GM18508 (cell line): ENCODE measurements at regions not wholly inside any gene's neighbourhood (a gene's known extent, or its start where the extent isn't known, plus 50 kb on each side); places are given as distances from the start of the nearest gene placed in this dataset.
"Not testable (repeated sequence)": the region's sequence is repeated elsewhere in the genome, so short reads cannot be mapped to it uniquely, and the experiment has no call there.

Source experiments
- ATAC-seq: cut with Tn5 transposase; IDR thresholded peaks from one replicate; pipeline ENCODE4 v1.9.1; 2021; ENCODE audit warnings: moderate number of reproducible peaks; ENCODE audit not compliant: insufficient read depth, unreplicated experiment

- ATAC-seq, result no peak
Measured at GRCh38 chr15:26197719-26198118, 334.6 kb upstream of the ATP10A start.

- ATAC-seq, result no peak
Measured at GRCh38 chr15:26197060-26197459, 333.9 kb upstream of the ATP10A start.

- ATAC-seq, result no peak
Measured at GRCh38 chr15:26191193-26191592, 328.1 kb upstream of the ATP10A start.

GRCh38 chr15:26186138-26186537 lies 323.0 kb upstream of the ATP10A start:
- ATAC-seq, result not testable (repeated sequence)

- no peak for ATAC-seq
Measured at GRCh38 chr15:26182441-26182840, 319.3 kb upstream of the ATP10A start.

- no peak for ATAC-seq
Measured at GRCh38 chr15:26179906-26180305, 316.8 kb upstream of the ATP10A start.

- ATAC-seq, result no peak
Measured at GRCh38 chr15:26178640-26179220, 315.6 kb upstream of the ATP10A start.

- no peak for ATAC-seq
Measured at GRCh38 chr15:26177816-26178215, 314.7 kb upstream of the ATP10A start.

- ATAC-seq, result no peak
Measured at GRCh38 chr15:26176831-26177230, 313.7 kb upstream of the ATP10A start.

- ATAC-seq, result no peak
Measured at GRCh38 chr15:26171266-26171665, 308.1 kb upstream of the ATP10A start.

- ATAC-seq, result no peak
Measured at GRCh38 chr15:26166429-26166828, 303.3 kb upstream of the ATP10A start.

- no peak for ATAC-seq
Measured at GRCh38 chr15:26165546-26165945, 302.4 kb upstream of the ATP10A start.

- ATAC-seq, result no peak
Measured at GRCh38 chr15:26160343-26160742, 297.2 kb upstream of the ATP10A start.

- ATAC-seq, result no peak
Measured at GRCh38 chr15:26158176-26158575, 295.0 kb upstream of the ATP10A start.

GRCh38 chr15:26157081-26157480 lies 294.0 kb upstream of the ATP10A start:
- no peak for ATAC-seq

GRCh38 chr15:26156051-26156450 lies 292.9 kb upstream of the ATP10A start:
- no peak for ATAC-seq

- no peak for ATAC-seq
Measured at GRCh38 chr15:26148156-26148860, 285.2 kb upstream of the ATP10A start.

- ATAC-seq, result no peak
Measured at GRCh38 chr15:26146202-26146601, 283.1 kb upstream of the ATP10A start.

GRCh38 chr15:26145796-26146195 lies 282.7 kb upstream of the ATP10A start:
- no peak for ATAC-seq

GRCh38 chr15:26144836-26145235 lies 281.7 kb upstream of the ATP10A start:
- ATAC-seq, result no peak

GRCh38 chr15:26143221-26143620 lies 280.1 kb upstream of the ATP10A start:
- ATAC-seq, result no peak

GRCh38 chr15:26134812-26135211 lies 271.7 kb upstream of the ATP10A start:
- no peak for ATAC-seq
